Stimulated activated CD8-positive, alpha-beta memory T cell treated with anti-CD3 and anti-CD28 coated beads, Interleukin-4, amount 100 ng/mL, for 4 hours (primary cell): ENCODE measurements at regions not wholly inside any gene's neighbourhood (a gene's known extent, or its start where the extent isn't known, plus 50 kb on each side); places are given as distances from the start of the nearest gene placed in this dataset.

Experiments used
- DNase-seq, 2 donors: peaks; one replicate each; pipeline ENCODE4 v3.0.0-alpha.2; 2020; ENCODE audit warnings: low read depth in 2 of 2, low spot score in 1 of 2

DNA sequence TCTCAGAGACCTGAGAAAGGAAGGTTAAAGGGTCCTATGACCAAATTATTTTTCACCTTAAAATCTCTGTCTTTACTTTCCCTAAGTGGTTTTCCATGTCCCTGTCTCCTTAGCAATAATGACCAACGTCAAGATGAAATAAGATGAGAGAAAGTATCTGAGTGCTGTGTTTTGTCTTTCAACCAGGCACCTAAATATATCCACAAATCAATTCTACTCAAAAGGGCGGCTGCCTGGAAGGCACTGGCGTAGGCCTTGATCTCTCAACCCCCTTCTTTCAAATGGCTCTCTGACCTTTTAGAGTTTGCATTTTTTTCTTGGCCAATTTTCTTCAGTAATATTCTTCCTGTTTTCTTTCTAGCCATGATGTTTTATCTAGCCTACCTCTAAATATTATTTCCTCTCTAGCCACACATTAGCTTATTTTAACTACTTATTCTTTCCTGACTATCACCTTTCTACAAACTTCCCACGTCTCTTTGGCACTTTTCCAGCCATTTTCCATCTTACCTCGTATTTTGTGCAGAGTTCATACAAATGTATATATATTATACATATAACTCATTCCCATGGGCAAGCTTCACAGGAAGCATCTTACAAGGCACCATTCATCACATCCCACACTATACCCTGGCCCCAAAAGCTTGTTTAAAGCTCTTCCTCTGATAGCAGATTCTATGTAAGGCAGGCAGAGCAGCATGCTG lies 204.5 kb downstream of the SNX18 start:
- no peak for DNase-seq

DNA sequence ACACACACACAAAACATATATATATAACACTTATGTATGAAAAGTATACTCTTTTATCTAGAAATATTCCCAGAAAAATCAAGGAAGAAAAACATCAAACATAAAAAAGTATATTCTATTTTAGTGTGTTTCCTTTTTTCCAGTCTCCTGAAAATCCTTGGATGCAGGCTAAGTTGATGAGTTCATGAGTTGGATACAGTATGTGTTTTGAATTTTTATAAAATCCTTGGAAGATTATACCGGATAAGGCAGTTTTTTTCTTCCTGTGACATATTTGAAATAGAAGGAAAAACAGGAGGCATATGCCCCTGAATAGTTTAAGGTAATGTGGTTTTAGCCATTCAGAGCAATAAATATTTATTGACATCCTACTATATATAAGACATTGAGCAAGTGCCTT lies 203.6 kb downstream of the SNX18 start:
- DNase-seq: no peak

DNA sequence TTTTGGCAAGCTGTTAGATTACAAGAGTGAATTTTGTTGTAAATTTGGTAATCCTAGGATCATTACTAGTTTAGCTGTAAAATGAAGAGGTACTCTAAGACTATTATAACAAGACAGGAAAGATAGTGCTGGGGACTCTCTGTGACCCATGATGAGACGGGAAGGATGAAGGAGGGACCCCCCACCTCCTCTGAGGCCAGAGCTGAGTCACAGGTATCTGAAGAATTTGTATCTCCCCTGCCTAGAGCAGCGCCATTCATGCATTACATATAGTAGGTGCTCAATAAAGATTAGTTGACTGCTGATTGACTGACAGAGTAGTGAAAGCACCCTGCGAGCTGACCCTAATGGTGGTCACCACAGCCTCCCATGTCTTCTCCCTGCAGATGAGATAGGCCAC lies 202.8 kb downstream of the SNX18 start:
- no peak for DNase-seq

DNA sequence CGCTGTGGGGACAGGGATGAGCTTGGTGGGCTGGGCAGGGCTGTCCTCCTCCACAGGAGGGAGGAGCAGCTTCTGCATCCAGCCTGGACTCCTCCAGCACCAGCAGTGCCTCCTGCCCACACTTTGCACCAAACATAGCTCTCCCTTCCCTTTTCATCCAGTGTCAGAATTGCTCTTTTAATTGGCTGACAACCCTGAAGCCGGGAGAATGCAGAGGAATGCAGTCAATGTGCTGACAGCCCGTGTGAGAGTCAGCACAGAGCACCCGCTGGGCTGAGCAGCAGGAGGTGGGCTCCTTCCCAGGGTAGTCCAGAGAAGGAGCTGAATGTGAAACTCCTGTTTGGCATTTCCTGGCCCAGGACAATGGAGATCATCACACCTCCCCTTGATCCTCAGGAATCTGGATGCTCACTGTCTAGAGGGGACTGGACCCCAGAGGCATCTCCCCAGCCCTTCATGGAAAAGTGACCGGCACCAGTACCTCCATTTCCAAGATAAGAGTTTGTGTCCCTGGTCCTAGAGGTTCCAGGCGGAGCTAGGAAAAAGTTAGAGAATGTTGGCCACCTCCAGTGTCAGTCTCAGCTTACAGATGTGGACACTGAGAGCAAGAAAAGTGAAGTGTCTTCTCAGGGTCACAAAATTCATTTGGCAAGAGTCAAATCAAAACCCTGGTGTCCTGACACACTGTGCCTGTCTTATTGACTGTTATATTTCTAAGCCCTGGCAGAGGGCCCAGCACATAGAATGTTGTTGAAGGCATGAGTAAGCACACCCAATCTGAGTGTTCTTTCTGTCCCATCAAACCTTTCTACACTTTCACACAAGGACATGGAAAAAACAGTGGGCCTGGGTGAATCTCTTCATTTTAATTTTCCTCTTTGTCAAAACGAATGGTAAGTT lies 202.1 kb downstream of the SNX18 start:
- no peak for DNase-seq

DNA sequence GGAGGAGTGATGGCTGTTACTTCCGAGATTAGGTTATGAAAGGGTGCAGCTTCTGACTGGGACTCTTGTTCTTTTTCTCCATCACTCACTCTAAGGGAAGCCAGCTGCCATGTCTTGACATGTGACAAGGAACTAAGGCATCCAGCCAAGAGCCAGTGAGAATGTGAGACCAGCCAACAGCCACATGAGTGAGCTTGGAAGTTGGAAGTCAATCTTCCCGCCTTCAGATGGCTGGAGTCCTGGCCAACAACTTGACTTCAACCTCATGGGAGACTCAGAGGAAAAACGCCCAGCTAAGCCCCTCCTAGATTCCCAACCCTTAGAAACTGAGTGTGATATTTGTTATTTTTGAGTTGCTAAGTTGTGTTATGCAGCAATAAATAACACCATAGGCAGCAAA lies 201.1 kb downstream of the SNX18 start:
- no peak for DNase-seq

DNA sequence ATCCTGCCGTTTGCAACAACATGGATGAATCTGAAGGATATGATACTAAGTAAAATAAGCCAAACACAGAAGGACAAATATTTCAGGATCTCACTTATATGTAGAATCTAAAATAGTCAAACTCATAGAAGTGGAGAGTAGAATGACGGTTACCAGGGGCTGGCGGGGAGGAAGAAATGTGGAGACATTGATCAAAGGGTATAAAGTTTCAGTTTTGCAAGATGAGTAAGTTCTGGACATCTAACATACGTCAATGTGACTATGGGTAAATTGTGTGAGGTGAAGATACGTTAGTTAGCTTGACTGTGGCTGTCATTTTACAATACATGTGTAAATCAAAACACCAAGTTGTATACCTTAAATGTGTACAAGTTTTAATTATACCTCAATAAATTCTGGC lies 200.3 kb downstream of the SNX18 start:
- no peak for DNase-seq

DNA sequence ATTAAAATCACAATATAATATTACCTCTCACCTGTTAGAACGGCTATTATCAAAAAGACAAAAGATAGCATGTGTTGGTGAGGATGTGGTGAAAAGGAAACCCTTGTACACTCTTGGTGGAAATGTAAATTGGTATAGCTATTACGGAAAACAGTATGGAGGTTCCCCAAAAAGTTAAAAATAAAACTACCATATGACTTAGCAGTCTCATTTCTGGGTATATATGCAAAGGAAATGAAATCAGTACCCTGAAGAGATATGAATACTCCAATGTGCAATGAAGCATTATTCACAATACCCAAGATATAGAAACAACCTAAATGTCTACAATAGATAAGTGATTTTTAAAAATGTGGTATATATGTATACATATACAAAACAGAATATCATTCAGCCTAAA lies 199.9 kb downstream of the SNX18 start:
- DNase-seq: no peak

DNA sequence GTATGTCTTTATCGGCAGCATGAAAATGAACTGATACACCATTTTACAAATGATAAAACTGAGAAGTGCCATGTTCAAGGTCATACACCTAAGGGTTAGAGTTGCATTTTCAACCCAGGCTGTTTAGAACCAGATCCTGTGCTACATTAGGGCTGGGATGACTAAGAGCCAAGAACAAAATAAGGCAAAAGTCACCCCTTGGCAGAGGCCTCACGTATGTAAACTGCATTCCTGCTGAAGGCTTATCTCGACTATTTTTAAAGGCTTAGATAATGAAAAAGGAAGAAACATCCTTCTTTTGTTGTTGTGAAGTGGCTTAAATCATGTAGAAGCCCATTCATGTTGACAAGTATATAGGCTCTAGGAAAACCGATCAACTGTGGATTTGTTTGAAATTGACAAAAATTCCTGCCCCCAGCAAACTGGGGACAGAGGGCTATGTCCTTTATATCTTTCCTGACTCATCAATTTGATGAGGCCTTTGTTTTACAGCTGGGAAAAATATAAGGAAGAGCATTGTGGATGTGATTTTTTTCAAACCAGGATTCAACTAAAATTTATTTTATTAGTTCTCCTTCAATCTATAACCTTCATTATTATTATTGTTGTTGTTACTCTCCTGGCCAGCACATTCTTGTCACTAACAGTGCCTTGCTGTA lies 196.5 kb downstream of the SNX18 start:
- no peak for DNase-seq

DNA sequence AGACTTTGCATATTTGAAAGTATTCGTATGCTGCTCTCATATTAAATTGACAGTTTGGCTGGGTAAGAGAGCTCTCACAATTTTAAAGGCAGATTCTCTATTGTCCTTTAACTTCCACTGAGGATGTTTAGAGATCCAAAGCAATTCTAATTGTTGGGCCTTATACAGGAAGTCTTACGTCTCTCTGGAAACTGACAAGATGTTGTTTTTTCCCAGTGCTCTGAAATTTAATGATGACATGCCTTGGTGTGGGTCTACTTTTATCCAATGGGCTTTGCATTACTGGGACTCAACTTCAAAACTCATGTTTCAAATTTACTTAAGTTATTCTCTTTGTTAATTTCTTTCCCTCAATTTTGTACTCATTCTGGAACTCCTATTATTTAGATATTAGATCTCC lies 191.5 kb downstream of the SNX18 start:
- DNase-seq: no peak

DNA sequence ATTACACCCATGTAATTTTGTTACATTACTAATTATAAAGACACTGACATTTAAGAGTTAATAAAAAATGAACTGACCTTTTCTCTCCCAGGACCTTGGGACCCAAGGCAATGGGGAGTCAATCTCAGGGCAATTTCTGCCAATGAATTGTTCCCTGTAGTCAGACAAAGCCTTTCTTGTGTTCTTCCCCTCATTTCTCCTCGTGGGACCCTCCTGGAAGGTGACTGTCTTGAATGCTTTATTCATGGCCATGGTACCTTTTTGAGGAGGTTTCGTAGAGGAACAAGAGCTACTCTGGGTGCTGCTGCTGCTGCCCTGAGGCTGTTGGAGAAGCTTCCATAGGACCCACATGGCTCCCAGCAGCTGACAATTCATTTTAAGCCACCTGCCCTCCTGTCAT lies 190.3 kb downstream of the SNX18 start:
- no peak for DNase-seq

DNA sequence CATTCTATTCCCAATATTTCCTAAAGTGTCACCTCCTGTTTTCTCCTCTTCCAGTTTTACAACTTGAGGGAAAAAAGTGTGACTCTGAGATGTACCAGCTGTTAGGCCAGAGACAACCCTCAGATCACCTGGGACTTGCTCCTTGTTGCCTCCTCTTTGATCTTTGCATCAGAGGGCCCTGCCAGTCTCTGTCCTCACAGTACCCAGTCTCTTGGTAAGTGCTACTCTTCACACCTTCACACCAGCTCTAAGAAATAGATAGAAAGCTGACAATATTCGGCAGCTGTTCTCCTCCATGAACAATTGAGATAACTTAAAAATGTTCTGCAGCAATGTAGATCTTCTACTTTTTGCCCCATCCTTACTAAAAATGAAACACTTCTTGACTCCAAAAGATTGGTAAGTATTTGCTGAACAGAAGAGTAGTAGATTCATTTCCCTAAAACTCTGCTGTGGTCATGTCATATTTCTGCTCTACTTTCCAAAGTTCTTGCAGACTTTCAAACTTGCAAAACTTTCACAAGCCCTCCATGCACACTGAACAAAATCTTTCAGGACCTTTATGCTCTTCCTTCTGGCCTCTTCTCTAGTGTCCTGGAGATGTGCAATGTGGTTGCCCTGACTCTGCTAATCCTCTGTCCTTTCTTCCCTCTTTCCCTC lies 188.6 kb downstream of the SNX18 start:
- no peak for DNase-seq

DNA sequence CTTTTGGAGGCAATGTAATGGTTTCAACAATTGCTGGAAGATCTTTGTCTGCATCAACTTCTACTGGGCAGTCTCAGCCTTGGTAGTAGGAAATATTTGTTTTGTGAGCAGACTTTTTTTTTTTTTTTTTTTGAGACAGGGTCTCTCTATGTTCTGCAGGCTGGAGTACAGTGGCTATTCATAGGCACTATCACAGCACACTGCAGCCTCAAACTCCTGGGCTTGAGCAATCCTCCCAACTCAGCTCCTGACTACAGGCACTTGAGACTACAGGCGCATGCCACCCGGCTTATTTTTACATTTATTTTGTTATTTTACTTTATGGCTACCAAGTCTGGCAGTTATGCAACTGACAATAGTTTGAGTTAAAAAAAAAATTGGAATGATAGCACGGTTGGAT lies 187.3 kb downstream of the SNX18 start:
- no peak for DNase-seq

DNA sequence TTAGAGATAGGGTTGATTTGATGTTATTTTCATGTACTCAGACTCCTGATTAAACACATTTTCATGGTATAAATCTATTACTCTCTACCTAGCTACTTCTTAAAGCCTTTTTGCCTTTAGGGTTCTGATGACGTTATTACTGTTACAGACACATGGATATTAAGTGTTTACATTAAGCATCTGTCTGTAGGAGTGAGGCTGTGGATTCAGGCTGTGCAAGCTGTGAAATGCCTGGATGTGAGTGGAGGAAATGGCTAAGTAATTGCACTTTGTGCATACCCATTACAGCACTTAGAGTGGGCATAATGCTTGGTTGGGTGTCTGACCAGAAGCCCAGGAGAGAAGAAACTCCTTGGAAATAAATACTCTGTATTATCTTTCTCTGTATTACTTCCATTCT lies 186.8 kb downstream of the SNX18 start:
- DNase-seq: no peak

DNA sequence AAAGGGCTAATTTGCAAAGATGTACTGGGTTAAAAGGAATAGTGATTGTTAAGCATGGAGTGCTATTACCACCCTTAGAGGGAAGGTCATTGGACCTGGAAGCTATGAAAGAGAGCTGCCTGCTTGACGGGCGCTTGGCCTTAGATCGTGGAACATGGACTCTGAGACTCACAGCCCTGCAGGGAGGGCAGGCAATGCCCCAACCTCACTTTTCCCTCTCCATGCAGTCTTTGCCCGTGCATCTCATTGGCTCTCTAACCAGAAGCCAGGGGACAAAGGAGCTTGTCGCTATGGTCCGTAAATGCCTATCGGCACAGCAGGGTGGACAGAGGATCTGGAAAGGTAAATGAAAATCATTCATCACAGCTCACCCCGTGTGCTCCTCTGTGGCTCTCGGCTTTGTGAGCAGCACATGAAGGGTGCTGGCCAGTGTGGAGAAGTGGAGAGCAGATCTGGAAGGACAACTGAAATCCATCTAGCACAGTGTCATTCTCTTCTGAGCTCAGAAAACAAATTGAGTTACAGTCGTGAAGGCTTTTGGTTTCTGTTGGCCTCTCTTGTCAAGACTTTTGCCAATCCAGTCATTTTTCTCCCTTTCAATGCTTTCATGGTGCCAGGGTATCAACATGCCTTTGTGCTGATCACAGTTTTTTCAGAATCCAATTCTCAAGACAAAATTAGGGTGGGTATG lies 186.2 kb downstream of the SNX18 start:
- no peak for DNase-seq

DNA sequence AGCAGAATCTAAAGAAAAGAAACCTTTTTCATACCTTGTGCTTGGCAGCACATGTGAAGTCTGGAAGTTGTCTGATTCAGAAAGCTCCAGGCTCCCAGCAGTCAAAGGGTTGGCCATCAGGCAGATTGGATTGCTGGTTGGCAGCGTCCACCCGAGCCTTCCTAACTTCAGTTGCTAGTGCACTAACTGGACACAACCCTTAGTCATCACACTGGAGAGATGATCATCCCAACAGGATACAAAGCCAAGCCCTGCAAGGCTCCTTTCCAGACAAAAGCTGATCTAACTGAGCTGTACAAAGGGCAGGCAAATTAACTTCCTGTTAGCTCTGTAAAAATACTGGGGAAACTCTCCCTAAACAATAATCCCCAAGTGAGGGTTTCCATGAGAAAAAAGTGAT lies 185.6 kb downstream of the SNX18 start:
- no peak for DNase-seq

DNA sequence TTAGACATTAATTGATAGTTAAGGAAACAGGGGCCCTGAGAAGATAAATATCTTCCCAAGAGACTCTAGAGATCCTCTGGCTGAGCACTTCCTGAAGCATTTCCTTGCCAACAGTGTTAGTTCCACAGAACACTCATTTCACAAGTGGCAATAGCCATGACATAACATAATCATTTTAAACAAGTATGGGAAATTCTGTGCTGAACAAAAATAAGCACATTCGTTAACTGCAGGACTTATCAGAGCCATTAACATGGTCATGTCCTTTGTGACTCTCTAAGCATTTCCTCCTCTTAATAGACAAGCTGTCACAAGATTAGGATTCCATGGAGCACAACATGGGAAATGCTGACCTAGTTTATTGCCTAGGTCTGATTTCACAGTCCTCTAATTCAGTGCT lies 184.9 kb downstream of the SNX18 start:
- DNase-seq: no peak

DNA sequence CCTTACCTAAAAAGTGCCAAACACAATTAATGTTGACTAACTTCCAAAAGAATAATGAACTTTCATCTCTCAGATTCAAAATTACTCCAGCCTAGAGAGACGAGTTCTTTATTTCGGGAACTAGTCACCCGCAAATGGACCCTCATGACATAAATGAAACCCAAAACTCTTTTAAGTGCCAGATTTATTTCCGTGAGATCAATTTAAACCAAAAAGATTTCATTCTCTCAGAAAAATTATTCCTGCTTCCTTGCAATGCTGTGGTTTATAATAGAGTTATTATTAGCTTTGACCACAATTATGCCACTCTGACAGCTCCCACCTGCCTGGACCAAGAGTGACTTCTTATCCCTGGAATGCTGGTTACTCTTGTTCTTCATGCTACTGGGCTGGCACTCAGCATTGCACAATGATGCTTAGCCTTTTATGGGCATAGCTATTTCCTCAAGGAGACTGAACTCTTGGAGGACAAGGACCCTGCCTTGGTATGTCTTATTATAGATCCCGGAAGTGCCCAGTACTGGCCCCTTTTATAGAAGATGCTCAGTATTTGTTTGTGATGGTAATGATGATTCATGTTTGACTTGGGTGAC lies 183.5 kb downstream of the SNX18 start:
- DNase-seq: no peak

DNA sequence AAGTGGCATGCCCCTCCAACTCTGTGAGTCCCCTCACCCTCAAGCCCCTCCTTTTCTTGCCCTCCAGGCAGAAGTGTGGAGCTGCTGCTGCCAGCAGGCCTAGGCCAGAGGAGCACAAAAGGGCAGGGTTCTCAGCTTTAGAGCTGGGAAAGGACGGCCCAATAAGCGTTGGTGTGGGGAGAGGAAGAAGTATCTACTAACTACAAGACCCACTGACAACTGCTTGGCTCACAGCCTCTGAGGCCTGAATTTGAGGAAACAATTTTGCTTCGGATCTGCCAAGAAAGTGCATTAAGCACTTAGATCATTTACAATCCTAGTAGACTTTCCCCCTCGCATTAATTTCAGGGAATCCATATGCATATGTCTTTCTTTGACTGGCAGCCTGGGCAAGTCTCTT lies 179.4 kb downstream of the SNX18 start:
- DNase-seq: no peak

DNA sequence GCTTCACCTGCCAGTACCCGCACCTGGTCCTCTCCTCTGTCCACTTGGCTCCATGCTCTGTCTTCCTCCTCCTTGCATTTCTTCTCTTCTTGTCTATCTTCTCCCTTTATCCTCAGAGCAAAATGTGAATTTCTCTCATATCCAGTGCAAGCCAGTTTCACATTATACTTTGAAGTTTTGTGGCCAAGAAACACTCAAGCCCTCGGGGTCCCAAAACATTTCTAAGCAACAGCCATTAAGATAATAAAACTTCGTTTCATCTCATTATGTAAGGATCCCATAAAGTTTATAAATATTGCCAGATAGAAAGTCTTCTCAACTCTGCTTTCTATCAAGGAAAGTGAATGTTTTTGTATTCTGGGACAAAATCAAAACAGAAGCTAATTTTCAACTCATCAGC lies 178.8 kb downstream of the SNX18 start:
- no peak for DNase-seq

DNA sequence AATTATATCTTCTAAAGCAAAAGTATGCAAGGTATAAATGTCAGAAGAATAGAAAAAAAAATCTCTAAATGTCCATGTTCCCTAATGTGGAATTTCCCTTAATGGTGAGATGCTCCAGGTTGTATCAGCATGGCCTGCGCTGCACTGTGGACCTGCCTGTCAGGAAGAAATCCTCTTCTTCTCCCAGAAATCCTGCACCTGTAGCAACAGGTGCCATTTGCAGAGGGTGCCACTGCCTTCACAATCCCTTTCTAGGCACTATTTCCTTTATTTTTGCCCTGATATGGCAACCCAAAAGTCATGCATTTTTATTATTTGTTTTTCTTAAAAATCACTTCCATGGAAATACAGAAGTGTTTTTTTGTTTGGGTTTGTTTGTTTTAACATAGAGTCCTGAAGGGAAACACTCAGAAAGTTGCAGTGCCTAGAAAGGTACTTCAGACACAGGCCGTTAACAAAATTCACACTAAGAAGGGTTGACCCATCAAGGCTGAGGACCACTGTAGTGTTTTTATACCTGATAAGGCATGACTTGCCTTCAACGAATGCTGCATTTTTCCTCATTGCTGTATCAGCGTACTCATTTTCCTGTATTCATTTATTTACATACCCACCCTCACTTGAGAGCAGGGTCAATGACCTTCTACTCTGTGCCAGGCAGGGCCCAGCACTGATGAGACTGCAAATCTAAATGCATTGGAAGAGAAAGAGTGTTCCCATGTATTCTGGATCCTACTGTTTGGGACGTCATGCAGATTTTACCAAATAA lies 177.8 kb downstream of the SNX18 start:
- DNase-seq: no peak
